NCI-H1436 (cell line): ENCODE measurements at regions not wholly inside any gene's neighbourhood (a gene's known extent, or its start where the extent isn't known, plus 50 kb on each side); places are given as distances from the start of the nearest gene placed in this dataset.
"Not testable (repeated sequence)": the region's sequence is repeated elsewhere in the genome, so short reads cannot be mapped to it uniquely, and the experiment has no call there.

Experiments
- DNase-seq: peaks from one replicate; lab custom pipeline; 2025; lab: John Stamatoyannopoulos, UW

GRCh38 chr17:18546514-18547398, 70.2 kb downstream of the LGALS9C start:
- DNase-seq, result not testable (repeated sequence)

- not testable (repeated sequence) for DNase-seq
These were observed 80.5 kb downstream of the LGALS9C start for GRCh38 chr17:18557086-18557485.

DNA sequence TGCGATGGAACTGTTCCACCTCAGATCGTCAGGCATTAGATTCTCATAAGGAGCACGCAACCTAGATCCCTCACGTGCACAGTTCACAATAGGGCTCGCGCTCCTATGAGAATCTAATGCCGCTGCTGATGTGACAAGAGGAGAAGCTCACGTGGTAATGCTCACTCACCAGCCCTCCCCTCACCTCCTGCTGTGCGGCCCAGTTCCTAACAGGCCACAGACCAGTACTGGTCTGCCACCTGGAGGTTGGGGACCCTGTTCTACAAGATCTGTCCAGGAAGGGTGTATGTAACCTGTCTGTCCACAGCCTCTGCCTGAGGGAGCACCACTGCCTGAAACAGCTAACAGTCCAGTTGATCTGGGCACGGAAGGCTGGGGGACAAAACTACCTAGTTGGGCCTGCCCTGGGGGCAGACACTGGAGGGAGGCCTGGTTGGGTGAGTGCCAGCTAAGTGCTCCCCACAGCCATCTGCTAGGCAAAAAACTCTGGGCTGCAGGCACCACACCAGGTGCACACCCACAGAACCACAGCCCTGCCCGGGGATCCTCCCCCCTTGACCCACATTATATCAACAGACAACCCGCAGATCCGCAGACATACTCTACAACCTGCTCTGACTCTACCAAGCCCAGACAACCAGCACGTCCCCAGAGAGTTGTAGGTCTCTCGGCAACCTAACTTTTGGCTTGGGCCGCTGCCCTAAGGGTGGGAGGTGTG, 80.7 kb downstream of the TBC1D28 start:
- not testable (repeated sequence) for DNase-seq

- peak; percentile 77 for DNase-seq
These were observed 80.1 kb downstream of the TBC1D28 start for GRCh38 chr17:18564099-18564448.

- not testable (repeated sequence) for DNase-seq
These were observed 75.8 kb downstream of the TBC1D28 start for GRCh38 chr17:18568108-18568995.

GRCh38 chr17:18569489-18569913, 74.7 kb downstream of the TBC1D28 start:
- DNase-seq, result not testable (repeated sequence)

DNA sequence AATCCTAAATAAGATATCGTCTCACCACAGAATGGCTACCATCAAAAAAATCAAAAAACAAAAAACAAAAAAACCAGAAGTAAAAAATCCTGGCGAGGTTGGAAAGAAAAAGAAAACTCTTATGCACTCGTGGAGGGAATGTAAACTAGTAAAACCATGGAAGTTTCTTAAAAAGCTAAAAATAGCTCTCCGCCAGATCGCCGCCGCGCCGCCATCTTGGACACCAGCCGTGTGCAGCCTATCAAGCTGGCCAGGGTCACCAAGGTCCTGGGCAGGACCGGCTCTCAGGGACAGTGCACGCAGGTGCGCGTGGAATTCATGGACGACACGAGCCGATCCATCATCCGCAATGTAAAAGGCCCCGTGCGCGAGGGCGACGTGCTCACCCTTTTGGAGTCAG, 71.7 kb downstream of the TBC1D28 start:
- not testable (repeated sequence) for DNase-seq

DNA sequence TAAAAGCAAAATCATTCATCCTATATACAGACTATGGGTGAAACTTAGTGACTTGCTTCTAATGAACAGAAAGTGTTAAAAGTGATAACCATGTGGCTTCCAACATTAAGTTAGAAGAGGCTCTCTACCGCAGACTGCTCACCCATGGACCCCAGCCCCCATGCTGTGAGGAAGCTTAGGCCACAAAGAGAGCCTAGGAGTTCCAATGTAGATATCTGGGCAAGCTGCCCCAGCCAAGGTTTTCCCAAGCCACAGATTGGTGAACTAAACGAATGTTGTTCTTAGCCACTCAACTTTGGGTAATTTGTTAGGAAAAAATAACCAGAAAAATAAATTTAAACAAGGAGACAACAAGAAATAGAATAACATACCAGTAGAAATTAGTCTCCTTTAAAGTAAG, 70.1 kb downstream of the TBC1D28 start:
- DNase-seq, result not testable (repeated sequence)
